ENCODE measurements at regions not wholly inside any gene's neighbourhood (a gene's known extent, or its start where the extent isn't known, plus 50 kb on each side); places are given as distances from the start of the nearest gene placed in this dataset.
"Not testable (repeated sequence)": the region's sequence is repeated elsewhere in the genome, so short reads cannot be mapped to it uniquely, and the experiment has no call there.

- DNase-seq: peak; percentile 80
Measured at GRCh38 chr6:128731249-128732165, 151.4 kb upstream of the LAMA2 start.

- no peak for DNase-seq
Measured at GRCh38 chr6:128727500-128727899, 155.4 kb upstream of the LAMA2 start.

- peak; percentile 61 for DNase-seq
Measured at GRCh38 chr6:128725271-128726233, 157.4 kb upstream of the LAMA2 start.

- DNase-seq: no peak
Measured at GRCh38 chr6:128724738-128725137, 158.2 kb upstream of the LAMA2 start.

- DNase-seq: no peak
Measured at GRCh38 chr6:128723667-128724066, 159.3 kb upstream of the LAMA2 start.

GRCh38 chr6:128720891-128721290 lies 162.0 kb upstream of the LAMA2 start:
- DNase-seq: no peak

GRCh38 chr6:128719786-128720185 lies 163.2 kb upstream of the LAMA2 start:
- no peak for DNase-seq

- no peak for DNase-seq
Measured at GRCh38 chr6:128713461-128713860, 169.5 kb upstream of the LAMA2 start.

- DNase-seq: no peak
Measured at GRCh38 chr6:128712898-128713297, 170.0 kb upstream of the LAMA2 start.

GRCh38 chr6:128711149-128711548 lies 171.8 kb upstream of the LAMA2 start:
- no peak for DNase-seq

GRCh38 chr6:128710315-128710714 lies 172.6 kb upstream of the LAMA2 start:
- DNase-seq: no peak

- no peak for DNase-seq
Measured at GRCh38 chr6:128704601-128705000, 178.3 kb upstream of the LAMA2 start.

GRCh38 chr6:128703794-128704193 lies 179.1 kb upstream of the LAMA2 start:
- not testable (repeated sequence) for DNase-seq

- peak; percentile 67 for DNase-seq
Measured at GRCh38 chr6:128696691-128697689, 176.6 kb upstream of the PTPRK start.

- peak; percentile 14 for DNase-seq
Measured at GRCh38 chr6:128694303-128695009, 174.1 kb upstream of the PTPRK start.

- DNase-seq: no peak
Measured at GRCh38 chr6:128690063-128690462, 169.7 kb upstream of the PTPRK start.

GRCh38 chr6:128686084-128686483 lies 165.7 kb upstream of the PTPRK start:
- no peak for DNase-seq

GRCh38 chr6:128676456-128676855 lies 156.1 kb upstream of the PTPRK start:
- no peak for DNase-seq

- DNase-seq: no peak
Measured at GRCh38 chr6:128672023-128672422, 151.6 kb upstream of the PTPRK start.

- no peak for DNase-seq
Measured at GRCh38 chr6:128667339-128667858, 147.0 kb upstream of the PTPRK start.

- DNase-seq: no peak
Measured at GRCh38 chr6:128666405-128666804, 146.0 kb upstream of the PTPRK start.
